GM13977 (cell line): ENCODE measurements at regions not wholly inside any gene's neighbourhood (a gene's known extent, or its start where the extent isn't known, plus 50 kb on each side); places are given as distances from the start of the nearest gene placed in this dataset.
"Not testable (repeated sequence)": the region's sequence is repeated elsewhere in the genome, so short reads cannot be mapped to it uniquely, and the experiment has no call there.

Experiments
- DNase-seq: peaks from one replicate; pipeline ENCODE4 v3.0.0; 2012; ENCODE audit warnings: low spot score
- in situ Hi-C: fragments of 300-500 bp; cut with MboI; formaldehyde crosslinking; loops from one replicate; pipeline ENCODE4 v1.12.0; 2022; ENCODE audit warnings: low sequenced_read_pairs, low pct_unique_long_range_greater_than_20kb, mixed read lengths, inconsistent platforms; ENCODE audit not compliant: unreplicated experiment
- TF ChIP-seq, protein P1 (sequence below): IDR thresholded peaks from 2 replicates; pipeline ENCODE4 v1.5.1; 2012; ENCODE audit warnings: mild to moderate bottlenecking, control low read depth; ENCODE audit not compliant: insufficient read depth; ENCODE audit errors: extremely low read depth, missing control alignments

DNA sequence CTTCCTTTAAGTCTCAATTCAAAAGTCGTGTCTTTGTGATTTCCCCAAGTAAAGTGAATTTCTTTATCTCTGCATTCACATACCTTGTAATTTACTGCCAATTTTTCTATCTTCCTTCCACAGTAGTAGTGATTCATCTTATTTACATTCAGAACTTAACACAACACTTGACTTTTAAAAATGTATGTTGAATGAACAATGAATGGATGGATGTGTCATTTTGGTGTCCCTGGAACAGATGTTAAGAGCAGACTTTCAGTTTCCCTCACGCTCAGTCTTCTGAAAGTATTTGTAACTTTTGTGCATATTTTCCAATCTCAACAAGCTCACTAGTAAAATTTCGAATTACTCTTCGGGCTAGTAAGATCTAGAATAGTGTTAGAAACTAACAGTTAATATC is 352.0 kb downstream of the HHIPL2 start:
- DNase-seq: no peak
- in situ Hi-C loops: no loop called here
- TF ChIP-seq, protein P1, sequence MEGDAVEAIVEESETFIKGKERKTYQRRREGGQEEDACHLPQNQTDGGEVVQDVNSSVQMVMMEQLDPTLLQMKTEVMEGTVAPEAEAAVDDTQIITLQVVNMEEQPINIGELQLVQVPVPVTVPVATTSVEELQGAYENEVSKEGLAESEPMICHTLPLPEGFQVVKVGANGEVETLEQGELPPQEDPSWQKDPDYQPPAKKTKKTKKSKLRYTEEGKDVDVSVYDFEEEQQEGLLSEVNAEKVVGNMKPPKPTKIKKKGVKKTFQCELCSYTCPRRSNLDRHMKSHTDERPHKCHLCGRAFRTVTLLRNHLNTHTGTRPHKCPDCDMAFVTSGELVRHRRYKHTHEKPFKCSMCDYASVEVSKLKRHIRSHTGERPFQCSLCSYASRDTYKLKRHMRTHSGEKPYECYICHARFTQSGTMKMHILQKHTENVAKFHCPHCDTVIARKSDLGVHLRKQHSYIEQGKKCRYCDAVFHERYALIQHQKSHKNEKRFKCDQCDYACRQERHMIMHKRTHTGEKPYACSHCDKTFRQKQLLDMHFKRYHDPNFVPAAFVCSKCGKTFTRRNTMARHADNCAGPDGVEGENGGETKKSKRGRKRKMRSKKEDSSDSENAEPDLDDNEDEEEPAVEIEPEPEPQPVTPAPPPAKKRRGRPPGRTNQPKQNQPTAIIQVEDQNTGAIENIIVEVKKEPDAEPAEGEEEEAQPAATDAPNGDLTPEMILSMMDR: no peak

DNA sequence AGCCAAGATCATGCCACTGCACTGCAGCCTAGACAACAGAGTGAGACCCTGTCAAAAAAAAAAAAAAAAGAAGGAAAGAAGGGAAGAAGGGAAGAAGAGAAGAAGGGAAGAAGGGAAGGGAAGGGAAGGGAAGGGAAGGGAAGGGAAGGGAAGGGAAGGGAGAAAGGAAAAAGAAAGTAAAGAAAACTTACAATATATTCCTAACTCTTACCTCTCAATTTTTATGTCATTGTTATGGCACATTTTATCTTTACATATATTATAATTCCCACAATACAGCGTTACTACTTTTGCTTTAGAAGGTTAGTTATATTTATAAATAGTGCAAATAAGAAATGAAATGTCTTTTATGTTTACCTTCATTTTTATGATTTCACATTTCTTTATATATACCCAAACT is 358.7 kb downstream of the HHIPL2 start:
- TF ChIP-seq, protein P1: no peak
- no peak for DNase-seq
- in situ Hi-C loops: no loop called here

DNA sequence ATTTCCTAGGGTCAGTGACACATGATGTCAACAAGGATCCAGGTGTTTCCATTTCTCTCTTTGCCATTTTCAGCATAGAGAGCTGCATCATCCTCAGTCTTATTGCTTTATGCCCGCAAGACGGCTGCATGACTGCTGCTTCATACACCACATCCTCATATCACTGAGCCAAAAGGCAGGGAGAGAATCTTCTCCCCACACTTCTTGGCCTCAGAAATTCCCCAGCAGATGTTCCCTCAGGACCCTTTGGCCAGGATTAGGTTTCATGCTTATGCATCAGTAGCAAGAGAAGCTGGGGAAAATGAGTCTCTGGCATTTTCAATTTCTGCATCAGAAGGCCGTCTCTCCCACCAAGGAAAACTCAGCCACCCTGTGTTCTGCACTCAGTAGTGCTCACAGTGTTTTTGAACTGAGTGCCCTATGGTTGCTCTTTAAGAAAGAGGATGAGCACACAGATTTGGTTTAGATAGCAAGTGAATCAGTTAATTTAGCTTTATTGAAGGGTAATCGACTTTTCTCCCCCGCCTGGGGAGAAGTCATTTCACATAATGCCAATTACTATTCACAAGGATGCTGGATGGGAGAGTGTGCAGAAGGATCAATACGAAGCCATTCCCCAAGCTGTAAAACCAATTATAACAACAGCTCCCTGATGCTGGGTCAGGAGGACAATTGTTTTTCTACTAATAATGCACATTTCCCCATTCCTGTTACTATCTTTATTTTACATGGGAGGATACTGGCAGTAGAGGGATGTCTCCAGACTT is 360.2 kb downstream of the HHIPL2 start:
- in situ Hi-C loops: no loop called here
- DNase-seq: no peak
- TF ChIP-seq, protein P1: no peak

DNA sequence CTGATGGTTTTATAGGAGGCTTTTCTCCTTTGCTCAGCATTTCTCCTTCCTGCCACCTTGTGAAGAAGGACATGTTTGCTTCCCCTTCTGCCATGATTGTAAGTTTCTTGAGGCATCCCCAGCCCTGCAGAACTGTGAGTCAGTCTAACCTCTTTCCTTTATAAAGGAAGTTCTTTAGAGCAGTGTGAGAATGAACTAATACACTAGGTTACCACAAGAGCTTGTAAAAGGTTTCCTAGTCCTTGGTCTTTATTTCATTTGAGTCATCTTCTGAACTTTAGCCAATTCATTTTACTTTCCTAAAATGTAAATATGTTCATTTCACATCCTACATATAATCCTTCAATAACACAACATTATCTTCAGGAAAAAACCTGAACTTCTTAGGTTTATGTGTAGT is 365.3 kb downstream of the HHIPL2 start:
- in situ Hi-C loops: no loop called here
- TF ChIP-seq, protein P1: no peak
- DNase-seq: no peak

DNA sequence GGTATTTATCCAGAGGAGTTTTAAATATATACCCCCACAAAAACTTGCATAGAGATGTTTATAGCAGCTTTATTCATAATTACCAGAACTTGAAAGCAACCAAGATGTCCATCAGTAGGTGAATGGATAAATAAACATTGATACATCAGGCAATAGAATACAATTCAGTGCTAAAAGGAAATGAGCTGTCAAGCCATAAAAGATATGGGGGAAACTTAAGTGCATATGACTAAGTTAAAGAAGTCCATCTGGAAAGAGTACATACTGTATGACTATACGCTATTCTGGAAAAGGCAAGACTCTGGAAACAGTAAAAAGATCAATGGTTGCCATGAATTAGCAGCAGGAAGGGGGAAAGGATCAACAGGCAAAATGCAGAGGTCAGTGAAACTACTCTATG is 366.7 kb downstream of the HHIPL2 start:
- no peak for DNase-seq
- in situ Hi-C loops: no loop called here
- TF ChIP-seq, protein P1: no peak

DNA sequence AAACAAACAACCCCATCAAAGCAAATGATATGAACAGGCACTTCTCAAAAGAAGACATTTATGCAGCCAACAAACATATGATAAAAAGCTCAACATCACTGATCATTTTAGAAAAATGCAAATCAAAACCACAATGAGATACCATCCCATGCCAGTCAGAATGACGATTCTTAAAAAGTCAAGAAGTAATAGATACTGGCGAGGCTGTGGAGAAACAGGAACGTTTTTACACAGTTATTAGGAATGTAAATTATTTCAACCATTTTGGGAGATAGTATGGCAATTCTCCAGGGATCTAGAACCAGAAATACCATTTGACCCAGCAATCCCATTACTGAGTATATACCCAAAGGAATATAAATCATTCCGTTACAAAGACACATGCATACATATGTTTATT is 370.4 kb downstream of the HHIPL2 start:
- not testable (repeated sequence) for DNase-seq
- in situ Hi-C loops: loop anchor here (10.0 kb wide), 1 partner anchor 703 kb away; no protein-coding TSS in a partner anchor

DNA sequence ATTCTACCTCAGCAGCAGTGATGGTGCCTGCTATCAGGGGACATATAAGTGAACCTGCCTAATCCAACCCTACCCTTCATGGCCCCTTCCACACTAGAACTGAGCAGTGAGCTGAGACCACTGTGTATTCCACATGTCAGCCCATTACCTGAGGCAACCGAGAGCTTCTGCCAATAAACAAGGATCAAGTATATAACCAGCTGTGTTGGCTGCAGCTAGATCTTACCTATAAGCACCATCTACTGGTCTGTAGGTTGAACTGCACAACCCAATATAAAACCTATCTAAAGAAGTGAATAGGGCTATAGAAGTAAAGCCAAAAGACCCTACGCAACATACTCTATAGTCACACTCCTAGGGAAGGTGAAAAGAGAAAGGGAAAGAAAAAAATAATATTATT is 376.9 kb downstream of the HHIPL2 start:
- in situ Hi-C loops: loop anchor here (10.0 to 25.0 kb wide), 2 partner anchors 434 to 696 kb away; partner anchors contain the start of gene DUSP10
- peak; percentile 40 for DNase-seq
- TF ChIP-seq, protein P1: peak; percentile 70
